ENCODE measurements at regions not wholly inside any gene's neighbourhood (a gene's known extent, or its start where the extent isn't known, plus 50 kb on each side); places are given as distances from the start of the nearest gene placed in this dataset.

GRCh38 chr11:15911377-15912044 lies 444.8 kb downstream of the SOX6 start:
- DNase-seq (ENCODE audit: low spot score): no peak

GRCh38 chr11:15912291-15912690 lies 444.1 kb downstream of the SOX6 start:
- DNase-seq (ENCODE audit: low spot score): no peak

- no peak for DNase-seq (ENCODE audit: low spot score)
Measured at GRCh38 chr11:15912825-15913224, 443.5 kb downstream of the SOX6 start.

GRCh38 chr11:15913261-15913660 lies 443.1 kb downstream of the SOX6 start:
- no peak for DNase-seq (ENCODE audit: low spot score)

All from kidney tubule cell (primary cell).